ENCODE measurements at regions not wholly inside any gene's neighbourhood (a gene's known extent, or its start where the extent isn't known, plus 50 kb on each side); places are given as distances from the start of the nearest gene placed in this dataset.

DNA sequence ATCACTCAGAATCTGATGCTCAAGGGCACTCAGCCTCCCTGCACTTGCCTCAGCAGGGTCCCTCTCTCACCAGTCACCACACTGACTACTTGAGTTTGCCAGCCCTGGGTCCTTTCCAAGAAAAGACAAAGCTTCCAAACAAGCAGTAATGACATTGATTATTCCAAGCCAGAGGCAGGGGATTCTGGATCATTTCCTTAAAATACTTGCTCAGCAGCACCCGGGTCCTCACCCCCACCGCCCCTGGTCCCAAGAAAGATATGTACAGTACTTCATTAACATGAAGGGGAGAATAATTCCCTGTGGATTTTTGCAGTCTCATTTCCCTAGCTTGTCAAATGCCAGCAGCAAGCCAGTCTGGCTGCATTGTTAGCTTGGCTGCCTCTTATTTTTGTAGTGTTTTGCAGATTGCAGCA, 83.2 kb upstream of the GNAO1 start:
- Mint-ChIP-seq H3K4me1 (no peaks in the 10 kb centered on the region), H3K9me3 (no peaks in the 10 kb centered on the region), H3K27ac (no peak overlapping the region), H3K27me3 (ENCODE audit: low read depth in 2 of 2) (peaks cover 0 to 9% of the 10 kb centered on the region in 2 donors), H3K36me3 (no peaks in the 10 kb centered on the region), H3K4me3 (no peak overlapping the region)
- ATAC-seq: no peak
- H3K9me3 ChIP-seq (ENCODE audit: control insufficient read depth, insufficient read depth, low read length): no peaks in the 10 kb centered on the region
- WGBS (ENCODE audit: insufficient coverage): 75% methylated on average over 2 of the region's 2 CpGs
- no peak overlapping the region for H3K27ac ChIP-seq (ENCODE audit: low read length)
- no peaks in the 10 kb centered on the region for H3K36me3 ChIP-seq (ENCODE audit: control insufficient read depth, insufficient read depth, low read length)
- DNase-seq: no peak
- no peak overlapping the region for H3K4me3 ChIP-seq (ENCODE audit: low read length)
- TF ChIP-seq, protein P1, sequence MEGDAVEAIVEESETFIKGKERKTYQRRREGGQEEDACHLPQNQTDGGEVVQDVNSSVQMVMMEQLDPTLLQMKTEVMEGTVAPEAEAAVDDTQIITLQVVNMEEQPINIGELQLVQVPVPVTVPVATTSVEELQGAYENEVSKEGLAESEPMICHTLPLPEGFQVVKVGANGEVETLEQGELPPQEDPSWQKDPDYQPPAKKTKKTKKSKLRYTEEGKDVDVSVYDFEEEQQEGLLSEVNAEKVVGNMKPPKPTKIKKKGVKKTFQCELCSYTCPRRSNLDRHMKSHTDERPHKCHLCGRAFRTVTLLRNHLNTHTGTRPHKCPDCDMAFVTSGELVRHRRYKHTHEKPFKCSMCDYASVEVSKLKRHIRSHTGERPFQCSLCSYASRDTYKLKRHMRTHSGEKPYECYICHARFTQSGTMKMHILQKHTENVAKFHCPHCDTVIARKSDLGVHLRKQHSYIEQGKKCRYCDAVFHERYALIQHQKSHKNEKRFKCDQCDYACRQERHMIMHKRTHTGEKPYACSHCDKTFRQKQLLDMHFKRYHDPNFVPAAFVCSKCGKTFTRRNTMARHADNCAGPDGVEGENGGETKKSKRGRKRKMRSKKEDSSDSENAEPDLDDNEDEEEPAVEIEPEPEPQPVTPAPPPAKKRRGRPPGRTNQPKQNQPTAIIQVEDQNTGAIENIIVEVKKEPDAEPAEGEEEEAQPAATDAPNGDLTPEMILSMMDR (IDR thresholded peaks at IDR 0.05): no peak
- intact Hi-C loops (cut with micrococcal nuclease): no loop called here
- no peaks in the 10 kb centered on the region for H3K4me1 ChIP-seq (ENCODE audit: control insufficient read depth, insufficient read depth, low read length)
- no peaks in the 10 kb centered on the region for H3K27me3 ChIP-seq (ENCODE audit: control insufficient read depth, insufficient read depth, low read length)

DNA sequence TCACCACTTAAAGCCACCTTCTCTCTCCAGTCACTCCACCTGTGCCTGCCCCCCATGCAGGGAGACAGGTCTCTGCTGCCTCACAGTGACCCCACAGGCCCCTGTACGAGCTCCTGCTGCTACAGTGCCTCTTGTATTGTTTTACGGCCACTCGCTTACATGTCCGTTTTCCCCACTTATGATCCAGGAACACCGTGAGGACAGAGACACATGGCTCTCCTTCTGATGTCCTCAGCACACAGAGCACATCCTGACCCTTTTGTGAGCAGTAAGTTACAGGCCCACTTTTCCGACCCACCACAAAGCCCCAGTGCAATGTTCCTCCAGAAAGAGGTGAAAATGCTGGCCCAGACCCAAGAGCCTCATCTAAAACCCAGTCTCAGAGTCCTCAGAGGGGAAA, 84.8 kb upstream of the GNAO1 start:
- Mint-ChIP-seq H3K4me1 (no peaks in the 10 kb centered on the region), H3K9me3 (no peaks in the 10 kb centered on the region), H3K4me3 (no peak overlapping the region), H3K27ac (no peak overlapping the region), H3K36me3 (no peaks in the 10 kb centered on the region), H3K27me3 (ENCODE audit: low read depth in 2 of 2) (peaks cover 0 to 9% of the 10 kb centered on the region in 2 donors)
- Histone ChIP-seq H3K36me3 (ENCODE audit: control insufficient read depth, insufficient read depth, low read length) (no peaks in the 10 kb centered on the region), H3K4me1 (ENCODE audit: control insufficient read depth, insufficient read depth, low read length) (no peaks in the 10 kb centered on the region), H3K27me3 (ENCODE audit: control insufficient read depth, insufficient read depth, low read length) (no peaks in the 10 kb centered on the region), H3K27ac (ENCODE audit: low read length) (no peak overlapping the region), H3K4me3 (ENCODE audit: low read length) (no peak overlapping the region), H3K9me3 (ENCODE audit: control insufficient read depth, insufficient read depth, low read length) (no peaks in the 10 kb centered on the region)
- ATAC-seq (no peak), DNase-seq (no peak)
- TF ChIP-seq, protein P1 (IDR thresholded peaks at IDR 0.05): no peak
- WGBS (ENCODE audit: insufficient coverage): 93% methylated on average over 6 of the region's 6 CpGs
- intact Hi-C loops (cut with micrococcal nuclease): no loop called here

DNA sequence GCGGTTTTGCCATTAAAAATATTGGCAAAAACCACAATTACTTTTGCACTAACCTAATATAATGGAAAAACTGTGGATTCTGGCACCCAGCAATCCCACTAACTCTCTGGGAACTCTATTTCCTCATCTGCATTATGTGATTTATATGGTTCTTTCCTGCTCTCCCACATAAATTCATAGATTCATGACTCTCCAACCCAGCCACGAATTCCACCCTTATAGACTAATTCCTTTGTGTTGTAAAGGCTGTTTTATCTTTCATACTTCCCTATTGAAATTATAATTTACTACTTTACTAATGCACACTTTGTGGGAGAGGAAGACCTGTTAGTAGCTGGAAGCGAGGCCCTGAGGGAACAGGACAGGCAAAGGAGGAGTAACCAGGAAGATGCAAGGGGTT, 88.4 kb upstream of the GNAO1 start:
- WGBS (ENCODE audit: insufficient coverage): 82% methylated on average over 1 of the region's 3 CpGs
- H3K27me3 Mint-ChIP-seq (ENCODE audit: low read depth in 2 of 2): peaks cover 9 to 21% of the 10 kb centered on the region in 2 donors
- H3K9me3 Mint-ChIP-seq: no peaks in the 10 kb centered on the region
- H3K27me3 ChIP-seq (ENCODE audit: control insufficient read depth, insufficient read depth, low read length): no peaks in the 10 kb centered on the region
- no peak overlapping the region for H3K4me3 ChIP-seq (ENCODE audit: low read length)
- no peaks in the 10 kb centered on the region for H3K4me1 ChIP-seq (ENCODE audit: control insufficient read depth, insufficient read depth, low read length)
- H3K36me3 ChIP-seq (ENCODE audit: control insufficient read depth, insufficient read depth, low read length): no peaks in the 10 kb centered on the region
- H3K27ac ChIP-seq (ENCODE audit: low read length): no peak overlapping the region
- intact Hi-C loops (cut with micrococcal nuclease): no loop called here
- DNase-seq (no peak), ATAC-seq (no peak)
- TF ChIP-seq, protein P1 (IDR thresholded peaks at IDR 0.05): no peak
- no peaks in the 10 kb centered on the region for H3K36me3 Mint-ChIP-seq
- H3K27ac Mint-ChIP-seq: no peak overlapping the region
- H3K4me3 Mint-ChIP-seq: no peak overlapping the region
- H3K9me3 ChIP-seq (ENCODE audit: control insufficient read depth, insufficient read depth, low read length): no peaks in the 10 kb centered on the region
- H3K4me1 Mint-ChIP-seq: no peaks in the 10 kb centered on the region

DNA sequence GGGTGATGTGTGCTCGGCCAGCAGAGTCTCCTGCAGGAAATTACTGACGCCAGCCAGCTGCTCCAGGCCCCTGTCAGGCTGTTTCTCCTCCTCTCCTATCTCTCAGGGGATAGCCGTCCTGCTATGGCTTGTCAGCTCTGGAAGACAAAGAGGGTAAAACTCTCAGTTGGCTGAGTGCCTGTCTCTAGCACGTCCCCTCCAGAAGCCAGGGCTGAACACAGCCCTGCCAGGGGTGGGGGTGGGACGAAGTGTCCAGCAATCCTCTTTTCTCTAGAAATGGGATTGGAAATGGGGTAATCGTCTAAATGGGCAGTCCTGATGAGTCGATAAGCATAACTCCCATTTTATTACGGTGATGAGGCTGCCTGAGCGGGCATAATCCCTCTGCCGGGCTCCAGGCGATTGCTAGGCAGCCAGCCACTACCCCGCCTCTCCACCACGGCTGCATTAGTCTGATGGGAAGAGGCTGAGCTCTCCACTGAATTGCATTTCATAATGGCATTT, 89.1 kb upstream of the GNAO1 start:
- Histone ChIP-seq H3K27me3 (ENCODE audit: control insufficient read depth, insufficient read depth, low read length) (no peaks in the 10 kb centered on the region), H3K9me3 (ENCODE audit: control insufficient read depth, insufficient read depth, low read length) (no peaks in the 10 kb centered on the region), H3K4me3 (ENCODE audit: low read length) (no peak overlapping the region), H3K36me3 (ENCODE audit: control insufficient read depth, insufficient read depth, low read length) (no peaks in the 10 kb centered on the region), H3K4me1 (ENCODE audit: control insufficient read depth, insufficient read depth, low read length) (no peaks in the 10 kb centered on the region), H3K27ac (ENCODE audit: low read length) (no peak overlapping the region)
- ATAC-seq: no peak
- no peaks in the 10 kb centered on the region for H3K36me3 Mint-ChIP-seq
- TF ChIP-seq, protein P1 (IDR thresholded peaks at IDR 0.05): no peak
- no peak overlapping the region for H3K4me3 Mint-ChIP-seq
- DNase-seq: no peak
- no peaks in the 10 kb centered on the region for H3K4me1 Mint-ChIP-seq
- no peak overlapping the region for H3K27ac Mint-ChIP-seq
- intact Hi-C loops (cut with micrococcal nuclease): no loop called here
- H3K9me3 Mint-ChIP-seq: no peaks in the 10 kb centered on the region
- H3K27me3 Mint-ChIP-seq (ENCODE audit: low read depth in 2 of 2): peaks cover 15 to 25% of the 10 kb centered on the region in 2 donors
- WGBS (ENCODE audit: insufficient coverage): 81% methylated on average over 13 of the region's 13 CpGs
